ENCODE measurements at regions not wholly inside any gene's neighbourhood (a gene's known extent, or its start where the extent isn't known, plus 50 kb on each side); places are given as distances from the start of the nearest gene placed in this dataset.

DNA sequence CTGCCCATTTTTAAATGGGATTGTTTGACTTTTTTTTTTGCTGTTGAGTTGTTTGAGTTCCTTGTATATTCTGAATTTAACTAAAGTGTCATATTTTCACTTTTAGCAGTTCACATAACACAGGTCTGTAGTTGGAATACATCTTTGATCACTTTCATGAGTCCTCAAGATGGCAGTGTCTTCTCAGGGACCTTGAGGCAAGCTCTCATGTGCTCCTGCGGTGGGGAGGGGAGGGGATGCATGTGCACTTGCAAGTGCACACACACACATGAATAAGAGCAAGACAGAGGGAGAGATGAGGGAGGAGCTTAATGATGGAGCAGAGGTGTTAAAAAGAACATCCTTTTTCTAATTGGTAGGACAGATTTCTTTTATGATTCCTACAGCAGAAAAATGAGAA, 291.4 kb upstream of the OR4E1 start:
- Histone ChIP-seq H3K36me3 (ENCODE audit: control insufficient read depth in 2 of 2, extremely low read depth in 1 of 2, insufficient read depth in 2 of 2, low read length in 2 of 2) (no peaks in the 10 kb centered on the region), H2AFZ (ENCODE audit: control insufficient read depth, low read length) (no peak overlapping the region), H3K4me2 (ENCODE audit: control insufficient read depth, extremely low read depth, insufficient read depth, low read depth, low read length) (no peak overlapping the region), H3K79me2 (ENCODE audit: control insufficient read depth, insufficient read depth, low read length) (no peaks in the 10 kb centered on the region), H3K4me3 (ENCODE audit: control insufficient read depth in 2 of 3, extremely low read depth in 1 of 3, insufficient read depth in 2 of 3, low read depth in 1 of 3, low read length in 3 of 3) (no peak overlapping the region), H4K20me1 (ENCODE audit: control insufficient read depth, extremely low read depth, insufficient read depth, low read length) (no peaks in the 10 kb centered on the region), H3K27ac (ENCODE audit: control insufficient read depth, insufficient read depth, low read length) (no peak overlapping the region), H3K9me3 (ENCODE audit: control insufficient read depth, low read depth, low read length) (no peaks in the 10 kb centered on the region), H3K27me3 (ENCODE audit: control insufficient read depth, extremely low read depth, insufficient read depth, low read length) (no peaks in the 10 kb centered on the region), H3K9ac (ENCODE audit: control insufficient read depth, extremely low read depth, insufficient read depth, low read length) (no peak overlapping the region), H3K9me1 (ENCODE audit: control insufficient read depth, extremely low read depth, insufficient read depth, low read length) (no peaks in the 10 kb centered on the region), H3K4me1 (ENCODE audit: control insufficient read depth, extremely low read depth, insufficient read depth, low read length) (no peaks in the 10 kb centered on the region)
- dilution Hi-C loops (cut with MboI; ENCODE audit: extremely low pct_ligation_motif_present, low sequenced_read_pairs) = no loop called here
- no peak for DNase-seq (ENCODE audit: low read depth, low spot score)
- no peak for FAIRE-seq
- no peak for TF ChIP-seq EZH2 (IDR thresholded peaks at IDR 0.05; ENCODE audit: low read length)
- TF ChIP-seq, protein P1, sequence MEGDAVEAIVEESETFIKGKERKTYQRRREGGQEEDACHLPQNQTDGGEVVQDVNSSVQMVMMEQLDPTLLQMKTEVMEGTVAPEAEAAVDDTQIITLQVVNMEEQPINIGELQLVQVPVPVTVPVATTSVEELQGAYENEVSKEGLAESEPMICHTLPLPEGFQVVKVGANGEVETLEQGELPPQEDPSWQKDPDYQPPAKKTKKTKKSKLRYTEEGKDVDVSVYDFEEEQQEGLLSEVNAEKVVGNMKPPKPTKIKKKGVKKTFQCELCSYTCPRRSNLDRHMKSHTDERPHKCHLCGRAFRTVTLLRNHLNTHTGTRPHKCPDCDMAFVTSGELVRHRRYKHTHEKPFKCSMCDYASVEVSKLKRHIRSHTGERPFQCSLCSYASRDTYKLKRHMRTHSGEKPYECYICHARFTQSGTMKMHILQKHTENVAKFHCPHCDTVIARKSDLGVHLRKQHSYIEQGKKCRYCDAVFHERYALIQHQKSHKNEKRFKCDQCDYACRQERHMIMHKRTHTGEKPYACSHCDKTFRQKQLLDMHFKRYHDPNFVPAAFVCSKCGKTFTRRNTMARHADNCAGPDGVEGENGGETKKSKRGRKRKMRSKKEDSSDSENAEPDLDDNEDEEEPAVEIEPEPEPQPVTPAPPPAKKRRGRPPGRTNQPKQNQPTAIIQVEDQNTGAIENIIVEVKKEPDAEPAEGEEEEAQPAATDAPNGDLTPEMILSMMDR (optimal IDR thresholded peaks at IDR 0.05 in 1 of 3, IDR thresholded peaks at IDR 0.05 in 1 of 3, conservative IDR thresholded peaks at IDR 0.05 in 1 of 3; ENCODE audit: extremely low read depth in 1 of 3, insufficient read depth in 2 of 3, low read length in 3 of 3) = no peak

DNA sequence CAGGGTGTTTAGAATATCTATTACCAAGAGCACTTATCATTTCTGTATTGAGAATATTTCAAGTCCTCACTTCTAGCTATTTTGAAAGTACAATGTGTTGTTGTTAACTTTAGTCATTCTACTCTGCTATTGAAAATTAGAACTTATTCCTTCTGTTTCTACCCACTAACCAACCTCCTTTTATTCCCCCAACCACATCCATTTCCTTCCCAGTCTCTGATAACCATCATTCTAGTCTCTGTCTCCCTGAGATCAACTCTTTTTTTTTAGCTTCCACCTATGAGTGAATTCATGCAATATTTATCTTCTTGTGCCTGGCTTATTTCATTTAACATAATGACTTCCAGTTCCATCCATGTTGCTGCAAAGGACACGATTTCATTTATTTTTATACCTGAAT, 290.6 kb upstream of the OR4E1 start:
- no peak overlapping the region for H3K4me2 ChIP-seq (ENCODE audit: control insufficient read depth, extremely low read depth, insufficient read depth, low read depth, low read length)
- no peaks in the 10 kb centered on the region for H3K79me2 ChIP-seq (ENCODE audit: control insufficient read depth, insufficient read depth, low read length)
- no peak overlapping the region for H2AFZ ChIP-seq (ENCODE audit: control insufficient read depth, low read length)
- TF ChIP-seq, protein P1 (optimal IDR thresholded peaks at IDR 0.05 in 1 of 3, IDR thresholded peaks at IDR 0.05 in 1 of 3, conservative IDR thresholded peaks at IDR 0.05 in 1 of 3; ENCODE audit: extremely low read depth in 1 of 3, insufficient read depth in 2 of 3, low read length in 3 of 3) = no peak
- TF ChIP-seq EZH2 (IDR thresholded peaks at IDR 0.05; ENCODE audit: low read length) = no peak
- H3K36me3 ChIP-seq (ENCODE audit: control insufficient read depth in 2 of 2, extremely low read depth in 1 of 2, insufficient read depth in 2 of 2, low read length in 2 of 2) = no peaks in the 10 kb centered on the region
- H4K20me1 ChIP-seq (ENCODE audit: control insufficient read depth, extremely low read depth, insufficient read depth, low read length) = no peaks in the 10 kb centered on the region
- FAIRE-seq (no peak), DNase-seq (ENCODE audit: low read depth, low spot score) (no peak)
- H3K9ac ChIP-seq (ENCODE audit: control insufficient read depth, extremely low read depth, insufficient read depth, low read length) = no peak overlapping the region
- no peak overlapping the region for H3K4me3 ChIP-seq (ENCODE audit: control insufficient read depth in 2 of 3, extremely low read depth in 1 of 3, insufficient read depth in 2 of 3, low read depth in 1 of 3, low read length in 3 of 3)
- dilution Hi-C loops (cut with MboI; ENCODE audit: extremely low pct_ligation_motif_present, low sequenced_read_pairs) = no loop called here
- no peaks in the 10 kb centered on the region for H3K4me1 ChIP-seq (ENCODE audit: control insufficient read depth, extremely low read depth, insufficient read depth, low read length)
- H3K27me3 ChIP-seq (ENCODE audit: control insufficient read depth, extremely low read depth, insufficient read depth, low read length) = no peaks in the 10 kb centered on the region
- H3K9me3 ChIP-seq (ENCODE audit: control insufficient read depth, low read depth, low read length) = no peaks in the 10 kb centered on the region
- no peaks in the 10 kb centered on the region for H3K9me1 ChIP-seq (ENCODE audit: control insufficient read depth, extremely low read depth, insufficient read depth, low read length)
- H3K27ac ChIP-seq (ENCODE audit: control insufficient read depth, insufficient read depth, low read length) = no peak overlapping the region
